H9 (cell line): ENCODE measurements at regions not wholly inside any gene's neighbourhood (a gene's known extent, or its start where the extent isn't known, plus 50 kb on each side); places are given as distances from the start of the nearest gene placed in this dataset.

ENCODE experiments used
- DNase-seq: peaks from one replicate; pipeline ENCODE4 v3.0.0-alpha.2; 2017
- H2AFZ ChIP-seq: one replicate; pipeline ENCODE4 v1.6.1; 2013; ENCODE audit warnings: mild to moderate bottlenecking, low read length, control low read depth, moderate library complexity
- H2AK5ac ChIP-seq: 2 replicates; pipeline ENCODE4 v1.6.1; 2013; ENCODE audit warnings: low read length, control low read depth, mixed read lengths; ENCODE audit not compliant: insufficient read length
- H2BK120ac ChIP-seq: one replicate; pipeline ENCODE4 v1.6.1; 2013; ENCODE audit warnings: low read depth, mild to moderate bottlenecking, low read length, control low read depth, inconsistent platforms; ENCODE audit not compliant: poor library complexity, severe bottlenecking
- H2BK12ac ChIP-seq: 2 replicates; pipeline ENCODE4 v1.6.1; 2013; ENCODE audit warnings: low read length, control low read depth, mixed read lengths, low read depth; ENCODE audit not compliant: insufficient read length
- H2BK15ac ChIP-seq: 2 replicates; pipeline ENCODE4 v1.6.1; 2013; ENCODE audit warnings: low read depth, low read length, control low read depth
- H2BK20ac ChIP-seq: one replicate; pipeline ENCODE4 v1.6.1; 2013; ENCODE audit warnings: low read depth, mild to moderate bottlenecking, low read length, control low read depth, inconsistent platforms; ENCODE audit not compliant: poor library complexity, severe bottlenecking
- H2BK5ac ChIP-seq: 2 replicates; pipeline ENCODE4 v1.6.1; 2013; ENCODE audit warnings: low read length, control low read depth, mixed read lengths; ENCODE audit not compliant: insufficient read length
- H3K14ac ChIP-seq: 2 replicates; pipeline ENCODE4 v1.6.1; 2013; ENCODE audit warnings: low read length, control low read depth; ENCODE audit not compliant: insufficient read depth
- H3K18ac ChIP-seq: 2 replicates; pipeline ENCODE4 v1.6.1; 2013; ENCODE audit warnings: low read depth, mild to moderate bottlenecking, mixed read lengths, low read length, control low read depth; ENCODE audit not compliant: insufficient read length
- H3K23ac ChIP-seq: 2 replicates; pipeline ENCODE4 v1.6.1; 2013; ENCODE audit warnings: low read length, control low read depth, mixed read lengths, low read depth; ENCODE audit not compliant: insufficient read length
- H3K23me2 ChIP-seq: 2 replicates; pipeline ENCODE4 v1.6.1; 2013; ENCODE audit warnings: low read depth, mild to moderate bottlenecking, mixed read lengths, low read length, control low read depth; ENCODE audit not compliant: insufficient read length, poor library complexity, severe bottlenecking
- H3K27ac ChIP-seq: 2 replicates; pipeline ENCODE4 v1.5.1; 2013; ENCODE audit warnings: low read length, control low read depth, mixed read lengths, low read depth; ENCODE audit not compliant: insufficient read length
- H3K27me3 ChIP-seq: 2 replicates; pipeline ENCODE4 v1.6.1; 2013; ENCODE audit warnings: low read length, control low read depth, inconsistent platforms; ENCODE audit not compliant: insufficient read depth
- H3K4ac ChIP-seq: 2 replicates; pipeline ENCODE4 v1.6.1; 2013; ENCODE audit warnings: low read depth, mild to moderate bottlenecking, control low read depth, inconsistent platforms, low read length, moderate library complexity
- H3K4me1 ChIP-seq: 2 replicates; pipeline ENCODE4 v1.6.1; 2013; ENCODE audit warnings: low read length, control low read depth, inconsistent platforms; ENCODE audit not compliant: insufficient read depth
- H3K4me2 ChIP-seq: 2 replicates; pipeline ENCODE4 v1.6.1; 2013; ENCODE audit warnings: low read length, control low read depth, mixed read lengths; ENCODE audit not compliant: insufficient read length, insufficient read depth
- H3K56ac ChIP-seq: 2 replicates; pipeline ENCODE4 v1.6.1; 2013; ENCODE audit warnings: low read depth, mild to moderate bottlenecking, mixed read lengths, low read length, control low read depth; ENCODE audit not compliant: insufficient read length
- H3K79me1 ChIP-seq: 2 replicates; pipeline ENCODE4 v1.6.1; 2013; ENCODE audit warnings: low read depth, mild to moderate bottlenecking, moderate library complexity, low read length, control low read depth, inconsistent platforms; ENCODE audit not compliant: insufficient read depth, poor library complexity, severe bottlenecking
- H3K79me2 ChIP-seq: 2 replicates; pipeline ENCODE4 v1.6.1; 2013; ENCODE audit warnings: low read length, control low read depth, inconsistent platforms; ENCODE audit not compliant: insufficient read depth
- H3K9ac ChIP-seq: 2 replicates; pipeline ENCODE4 v1.6.1; 2013; ENCODE audit warnings: low read length, control low read depth, mixed read lengths; ENCODE audit not compliant: insufficient read length; ENCODE audit errors: extremely low read depth
- H3K9me3 ChIP-seq: one replicate; pipeline ENCODE4 v1.6.1; 2013; ENCODE audit warnings: low read depth, low read length, inconsistent platforms; ENCODE audit not compliant: control insufficient read depth
- H3T11ph ChIP-seq: one replicate; pipeline ENCODE4 v1.6.1; 2013; ENCODE audit warnings: mild to moderate bottlenecking, low read length, control low read depth, inconsistent platforms
- H4K20me1 ChIP-seq: one replicate; pipeline ENCODE4 v1.6.1; 2013; ENCODE audit not compliant: control insufficient read depth, insufficient read length, insufficient read depth
- H4K5ac ChIP-seq: 2 replicates; pipeline ENCODE4 v1.6.1; 2013; ENCODE audit warnings: low read depth, mild to moderate bottlenecking, mixed read lengths, low read length, control low read depth; ENCODE audit not compliant: insufficient read length
- H4K8ac ChIP-seq: replicated peaks from 2 replicates; pipeline ENCODE4 v1.6.1; 2013; ENCODE audit warnings: low read length, control low read depth, mixed read lengths, low read depth; ENCODE audit not compliant: insufficient read length
- H4K91ac ChIP-seq: 2 replicates; pipeline ENCODE4 v1.6.1; 2013; ENCODE audit warnings: low read depth, mild to moderate bottlenecking, moderate library complexity, mixed read lengths, low read length, control low read depth; ENCODE audit not compliant: insufficient read length
- H3K27ac Mint-ChIP-seq, 3 experiments: 2 replicates in 2 of 3; 3 replicates in 1 of 3; pipeline ENCODE4 v1.8.0; 2020 to 2021; ENCODE audit warnings: mixed read lengths in 3 of 3, mild to moderate bottlenecking in 1 of 3, moderate library complexity in 1 of 3
- H3K27me3 Mint-ChIP-seq: 2 replicates; pipeline ENCODE4 v1.8.0; 2021; ENCODE audit warnings: low read depth, mild to moderate bottlenecking, moderate library complexity, mixed read lengths
- H3K36me3 Mint-ChIP-seq, 3 experiments: 2 replicates in 2 of 3; 3 replicates in 1 of 3; pipeline ENCODE4 v1.8.0; 2020 to 2021; ENCODE audit warnings: low read depth in 3 of 3, mixed read lengths in 3 of 3; ENCODE audit not compliant: insufficient read depth in 1 of 3
- H3K4me1 Mint-ChIP-seq, 2 experiments: 2 replicates each; pipeline ENCODE4 v1.8.0; 2020; ENCODE audit warnings: mixed read lengths in 2 of 2
- H3K4me3 Mint-ChIP-seq, 2 experiments: 2 replicates in 1 of 2; 3 replicates in 1 of 2; pipeline ENCODE4 v1.8.0; 2020 to 2021; ENCODE audit warnings: mild to moderate bottlenecking in 2 of 2, mixed read lengths in 2 of 2, moderate library complexity in 1 of 2
- H3K9me3 Mint-ChIP-seq, 2 experiments: 2 replicates in 1 of 2; 3 replicates in 1 of 2; pipeline ENCODE4 v1.8.0; 2020; ENCODE audit warnings: mild to moderate bottlenecking in 2 of 2, mixed read lengths in 2 of 2, moderate library complexity in 1 of 2
- CTCF ChIP-seq: fragments of 200-600 bp; sonication (generic); conservative IDR thresholded peaks from 3 replicates; pipeline ENCODE4 v1.8.0; 2021; ENCODE audit warnings: antibody characterized with exemption, mild to moderate bottlenecking
- WGBS: extraction: QIAGEN DNeasy Blood & Tissue Kit; methylation state at CpG from one replicate; pipeline ENCODE4 v1.1.7; 2013; ENCODE audit warnings: missing lambda C conversion rate, low lambda C conversion rate, mixed read lengths; ENCODE audit not compliant: insufficient read length; ENCODE audit errors: extremely low coverage; 5-methylcytosine and 5-hydroxymethylcytosine counted together

GRCh38 chr5:45800331-45800730, 104.2 kb upstream of the HCN1 start:
- H3K9me3 ChIP-seq = no peaks in the 10 kb centered on the region
- H2BK20ac ChIP-seq = no peak overlapping the region
- no peak overlapping the region for H2BK12ac ChIP-seq
- no peak overlapping the region for H3K27ac ChIP-seq
- no peak overlapping the region for H3K56ac ChIP-seq
- DNase-seq = no peak
- no peak overlapping the region for H4K8ac ChIP-seq
- Mint-ChIP-seq H3K36me3 (peaks cover 2 to 6% (median 6%) of the 10 kb centered on the region in 3 experiments; a peak in 6 of 7 replicates), H3K9me3 (peaks cover 50 to 56% of the 10 kb centered on the region in 2 experiments), H3K4me3 (no peak overlapping the region), H3K27ac (no peak overlapping the region), H3K27me3 (no peaks in the 10 kb centered on the region), H3K4me1 (no peaks in the 10 kb centered on the region)
- H4K5ac ChIP-seq = no peak overlapping the region
- H3K4me1 ChIP-seq = no peaks in the 10 kb centered on the region
- H4K20me1 ChIP-seq = no peaks in the 10 kb centered on the region
- H2BK5ac ChIP-seq = no peak overlapping the region
- H2AFZ ChIP-seq = no peak overlapping the region
- no peak overlapping the region for H4K91ac ChIP-seq
- no peak overlapping the region for H3K23ac ChIP-seq
- H2AK5ac ChIP-seq = no peak overlapping the region
- H2BK120ac ChIP-seq = no peak overlapping the region
- H3K23me2 ChIP-seq = no peaks in the 10 kb centered on the region
- H3K4ac ChIP-seq = no peak overlapping the region
- WGBS = no CpG with 5 or more reads among the region's 2 CpGs
- no peak overlapping the region for H3K9ac ChIP-seq
- H3K79me1 ChIP-seq = no peaks in the 10 kb centered on the region
- no peak overlapping the region for H2BK15ac ChIP-seq
- H3T11ph ChIP-seq = no peak overlapping the region
- no peaks in the 10 kb centered on the region; the same call in 1 of the 2 replicates for H3K27me3 ChIP-seq
- TF ChIP-seq CTCF = no peak
- H3K14ac ChIP-seq = no peak overlapping the region
- H3K18ac ChIP-seq = no peak overlapping the region
- H3K79me2 ChIP-seq = no peaks in the 10 kb centered on the region
- H3K4me2 ChIP-seq = no peak overlapping the region
